Lower lobe of right lung (tissue), 2 donors: ENCODE measurements at regions not wholly inside any gene's neighbourhood (a gene's known extent, or its start where the extent isn't known, plus 50 kb on each side); places are given as distances from the start of the nearest gene placed in this dataset.
A peak's percentile ranks its signal among the peaks of the same experiment; 100 is the strongest.

Experiments used
- ATAC-seq, 2 donors: fragments of 200-7000 bp; cut with Tn5 transposase; one replicate each; pipeline ENCODE4 v1.9.1; 2020 to 2022; ENCODE audit warnings: mild to moderate bottlenecking in 2 of 2, moderate library complexity in 2 of 2
- DNase-seq: peaks from one replicate; pipeline ENCODE4 v3.0.0-alpha.2; 2020
- H3K27ac ChIP-seq: fragments of 200-600 bp; one replicate; pipeline ENCODE4 v1.8.0; 2022
- H3K27me3 ChIP-seq: fragments of 200-600 bp; one replicate; pipeline ENCODE4 v1.8.0; 2022; ENCODE audit warnings: low read depth
- H3K36me3 ChIP-seq: fragments of 200-600 bp; one replicate; pipeline ENCODE4 v1.8.0; 2022; ENCODE audit warnings: mild to moderate bottlenecking
- H3K4me1 ChIP-seq: fragments of 200-600 bp; one replicate; pipeline ENCODE4 v1.8.0; 2022
- H3K4me3 ChIP-seq: fragments of 200-600 bp; one replicate; pipeline ENCODE4 v1.8.0; 2022; ENCODE audit warnings: mild to moderate bottlenecking
- H3K9me3 ChIP-seq: fragments of 200-600 bp; one replicate; pipeline ENCODE4 v1.8.0; 2022
- intact Hi-C: fragments of 100-400 bp; cut with DNase I; formaldehyde crosslinking; loops from one replicate; pipeline ENCODE4 v1.11.0; 2022
- TF ChIP-seq, protein P1 (sequence below): fragments of 200-600 bp; IDR thresholded peaks from one replicate; pipeline ENCODE4 v1.8.0; 2022; ENCODE audit warnings: antibody characterized with exemption, mild to moderate bottlenecking
- donor health status: DM: no; HTN: yes; CAD: no; lungs with severe emphysema.

DNA sequence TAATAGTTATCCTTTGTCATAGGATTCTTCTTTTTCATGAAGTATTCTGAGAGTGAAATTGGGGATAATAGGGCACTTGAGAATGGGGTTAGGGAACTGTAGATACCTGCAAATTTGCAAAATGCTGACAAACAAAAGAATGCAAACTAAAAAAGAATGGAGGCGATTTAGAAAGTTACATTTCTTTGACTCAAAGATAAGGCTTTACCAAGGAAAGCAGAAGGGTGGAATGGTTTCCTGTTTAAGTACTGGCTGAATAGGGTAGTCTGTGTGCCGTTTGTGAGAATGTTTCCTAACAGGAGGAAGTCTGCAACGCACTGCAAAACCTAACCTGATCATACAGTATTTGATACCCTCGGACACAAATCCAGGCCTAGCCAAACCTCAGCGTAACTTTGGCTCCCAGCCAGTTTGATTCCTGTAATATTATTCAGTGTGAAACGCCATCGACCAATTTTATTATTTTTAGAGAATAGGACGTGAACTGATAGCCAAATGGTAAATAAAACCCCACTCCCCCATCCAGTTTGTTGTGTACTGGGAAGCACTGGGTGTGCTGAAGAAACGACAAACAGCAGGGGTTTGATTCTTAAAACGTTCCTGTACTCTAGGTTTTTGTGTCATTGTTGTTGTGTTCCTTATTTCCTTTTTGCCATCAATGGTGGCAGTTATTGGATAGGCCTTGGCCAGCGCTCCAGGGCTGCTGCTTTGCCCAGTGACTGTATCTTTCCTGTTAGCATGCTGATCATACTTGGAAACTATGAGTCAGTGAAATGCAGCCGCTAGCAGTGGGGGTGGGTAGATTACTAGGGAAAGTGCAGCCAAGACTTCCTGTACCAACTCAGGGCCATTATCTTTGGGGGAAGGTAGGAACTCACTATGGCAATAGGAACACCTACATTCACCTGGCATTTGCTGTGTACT lies 148.0 kb upstream of the TBL1XR1 start:
- H3K9me3 ChIP-seq: no peaks in the 10 kb centered on the region
- ATAC-seq (peak; percentile 97 to 99), DNase-seq (peak; percentile 83)
- H3K4me1 ChIP-seq: peaks cover 21% of the 10 kb centered on the region
- no peaks in the 10 kb centered on the region for H3K27me3 ChIP-seq
- H3K27ac ChIP-seq: peak overlapping the region; percentile 83
- TF ChIP-seq, protein P1, sequence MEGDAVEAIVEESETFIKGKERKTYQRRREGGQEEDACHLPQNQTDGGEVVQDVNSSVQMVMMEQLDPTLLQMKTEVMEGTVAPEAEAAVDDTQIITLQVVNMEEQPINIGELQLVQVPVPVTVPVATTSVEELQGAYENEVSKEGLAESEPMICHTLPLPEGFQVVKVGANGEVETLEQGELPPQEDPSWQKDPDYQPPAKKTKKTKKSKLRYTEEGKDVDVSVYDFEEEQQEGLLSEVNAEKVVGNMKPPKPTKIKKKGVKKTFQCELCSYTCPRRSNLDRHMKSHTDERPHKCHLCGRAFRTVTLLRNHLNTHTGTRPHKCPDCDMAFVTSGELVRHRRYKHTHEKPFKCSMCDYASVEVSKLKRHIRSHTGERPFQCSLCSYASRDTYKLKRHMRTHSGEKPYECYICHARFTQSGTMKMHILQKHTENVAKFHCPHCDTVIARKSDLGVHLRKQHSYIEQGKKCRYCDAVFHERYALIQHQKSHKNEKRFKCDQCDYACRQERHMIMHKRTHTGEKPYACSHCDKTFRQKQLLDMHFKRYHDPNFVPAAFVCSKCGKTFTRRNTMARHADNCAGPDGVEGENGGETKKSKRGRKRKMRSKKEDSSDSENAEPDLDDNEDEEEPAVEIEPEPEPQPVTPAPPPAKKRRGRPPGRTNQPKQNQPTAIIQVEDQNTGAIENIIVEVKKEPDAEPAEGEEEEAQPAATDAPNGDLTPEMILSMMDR: no peak
- no peak overlapping the region for H3K4me3 ChIP-seq
- intact Hi-C loops: no loop called here
- no peaks in the 10 kb centered on the region for H3K36me3 ChIP-seq

GRCh38 chr3:177345973-177346503 lies 148.8 kb upstream of the TBL1XR1 start:
- no peaks in the 10 kb centered on the region for H3K9me3 ChIP-seq
- no peaks in the 10 kb centered on the region for H3K36me3 ChIP-seq
- no peak for DNase-seq
- H3K4me1 ChIP-seq: peaks cover 21% of the 10 kb centered on the region
- H3K27ac ChIP-seq: peak overlapping the region; percentile 83
- intact Hi-C loops: no loop called here
- no peak overlapping the region for H3K4me3 ChIP-seq
- ATAC-seq: no peak
- no peaks in the 10 kb centered on the region for H3K27me3 ChIP-seq
- TF ChIP-seq, protein P1: no peak

- intact Hi-C loops: no loop called here
- DNase-seq: no peak
- Histone ChIP-seq H3K27me3 (no peaks in the 10 kb centered on the region), H3K4me3 (no peak overlapping the region), H3K9me3 (no peaks in the 10 kb centered on the region), H3K4me1 (peaks cover 21% of the 10 kb centered on the region), H3K27ac (no peak overlapping the region), H3K36me3 (no peaks in the 10 kb centered on the region)
- ATAC-seq: no peak
- TF ChIP-seq, protein P1: no peak
These were observed 149.6 kb upstream of the TBL1XR1 start for GRCh38 chr3:177346878-177347277.

- Histone ChIP-seq H3K4me3 (no peak overlapping the region), H3K27me3 (no peaks in the 10 kb centered on the region), H3K36me3 (no peaks in the 10 kb centered on the region), H3K9me3 (no peaks in the 10 kb centered on the region), H3K4me1 (peaks cover 21% of the 10 kb centered on the region), H3K27ac (no peak overlapping the region)
- intact Hi-C loops: no loop called here
- TF ChIP-seq, protein P1: no peak
- DNase-seq (no peak), ATAC-seq (no peak)
These were observed 150.3 kb upstream of the TBL1XR1 start for GRCh38 chr3:177347611-177348010.

DNA sequence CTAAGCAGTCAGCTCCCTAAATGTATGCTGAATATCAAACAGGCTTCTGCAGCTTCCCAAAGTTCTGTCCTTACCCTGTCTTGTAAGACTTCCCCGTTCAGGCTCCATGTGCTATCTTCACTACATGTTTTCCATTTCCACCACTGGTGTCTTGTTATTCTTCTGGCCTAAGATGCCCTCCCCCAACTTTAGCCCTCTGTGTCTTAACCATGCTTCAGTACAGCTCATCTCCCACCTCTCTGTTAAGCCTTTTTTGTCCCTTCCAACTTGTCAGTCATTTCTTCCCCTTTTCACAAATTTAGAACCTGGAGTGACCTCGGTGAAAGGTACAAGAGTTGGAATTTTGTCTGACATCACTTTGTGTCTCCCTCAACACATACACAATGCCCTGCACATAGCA lies 151.7 kb upstream of the TBL1XR1 start:
- Histone ChIP-seq H3K9me3 (no peaks in the 10 kb centered on the region), H3K27ac (no peak overlapping the region), H3K27me3 (no peaks in the 10 kb centered on the region), H3K4me3 (no peak overlapping the region), H3K36me3 (no peaks in the 10 kb centered on the region), H3K4me1 (peaks cover 21% of the 10 kb centered on the region)
- no peak for DNase-seq
- TF ChIP-seq, protein P1: no peak
- no peak for ATAC-seq
- intact Hi-C loops: no loop called here
